ENCODE measurements at regions not wholly inside any gene's neighbourhood (a gene's known extent, or its start where the extent isn't known, plus 50 kb on each side); places are given as distances from the start of the nearest gene placed in this dataset.

DNA sequence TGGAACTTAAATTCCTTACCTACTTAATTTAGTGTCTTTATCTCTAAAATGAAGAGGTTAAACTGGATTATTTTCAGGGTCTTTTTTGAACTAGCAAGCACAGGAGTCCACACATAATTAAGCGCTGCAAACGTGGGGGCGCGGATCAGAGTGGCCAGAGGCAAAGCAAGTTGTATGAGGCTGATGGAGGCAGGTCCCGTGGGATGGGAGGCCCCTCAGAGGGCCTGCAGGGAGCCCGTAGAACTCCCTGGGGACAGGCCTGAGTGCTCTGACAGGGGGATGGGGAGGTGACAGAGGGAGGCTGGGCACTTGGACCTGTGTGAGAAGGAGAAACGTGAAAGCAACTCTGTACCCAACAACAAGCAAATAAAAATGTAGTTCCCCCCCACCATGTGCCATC, 177.8 kb downstream of the ACKR3 start:
- DNase-seq (no peak), ATAC-seq (no peak)
- Mint-ChIP-seq H3K9me3 (ENCODE audit: low read depth) (no peaks in the 10 kb centered on the region), H3K4me3 (no peak overlapping the region), H3K36me3 (ENCODE audit: low read depth) (no peaks in the 10 kb centered on the region), H3K4me1 (no peaks in the 10 kb centered on the region), H3K27ac (no peak overlapping the region), H3K27me3 (peaks cover 2% of the 10 kb centered on the region)
- ChIA-PET CTCF (no interaction called here), POLR2A (no interaction called here)
- intact Hi-C loops (cut with DNase I, micrococcal nuclease): no loop called here

DNA sequence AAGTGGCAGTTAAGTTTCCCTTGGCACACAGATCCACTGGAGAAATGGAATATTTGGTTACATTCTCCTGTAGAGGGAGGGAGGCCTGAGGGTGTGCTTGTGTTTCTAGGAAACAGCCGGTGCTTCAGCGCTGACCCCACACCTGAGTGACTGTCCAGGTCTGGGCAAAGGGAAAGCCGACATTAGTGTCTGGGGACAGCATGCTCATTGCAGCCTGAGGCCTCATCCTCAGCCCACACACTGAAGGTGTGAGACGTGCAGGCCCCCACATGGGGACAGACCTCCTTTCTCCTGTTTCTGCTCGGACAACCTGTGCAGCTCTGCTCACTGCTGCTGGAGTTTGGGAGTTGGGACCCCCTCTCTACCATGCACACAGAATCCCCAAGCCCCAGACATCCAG, 178.3 kb downstream of the ACKR3 start:
- CTCF ChIA-PET: no interaction called here
- Mint-ChIP-seq H3K27me3 (peaks cover 2% of the 10 kb centered on the region), H3K4me3 (no peak overlapping the region)

GRCh38 chr2:236748385-236748784, 178.8 kb downstream of the ACKR3 start:
- peaks cover 2% of the 10 kb centered on the region for H3K27me3 Mint-ChIP-seq
- intact Hi-C loops (cut with DNase I, micrococcal nuclease): no loop called here
- DNase-seq (no peak), ATAC-seq (no peak)
- no peaks in the 10 kb centered on the region for H3K36me3 Mint-ChIP-seq (ENCODE audit: low read depth)
- no peak overlapping the region for H3K27ac Mint-ChIP-seq
- H3K9me3 Mint-ChIP-seq (ENCODE audit: low read depth): no peaks in the 10 kb centered on the region
- ChIA-PET POLR2A (no interaction called here), CTCF (no interaction called here)
- no peak overlapping the region for H3K4me3 Mint-ChIP-seq
- H3K4me1 Mint-ChIP-seq: no peaks in the 10 kb centered on the region

More for the DNA sequence above, 178.3 kb downstream of the ACKR3 start:
- H3K27ac Mint-ChIP-seq: no peak overlapping the region
- no peak for DNase-seq
- ATAC-seq: no peak
- no peaks in the 10 kb centered on the region for H3K36me3 Mint-ChIP-seq (ENCODE audit: low read depth)
- no peaks in the 10 kb centered on the region for H3K9me3 Mint-ChIP-seq (ENCODE audit: low read depth)
- no peaks in the 10 kb centered on the region for H3K4me1 Mint-ChIP-seq
- intact Hi-C loops (cut with DNase I, micrococcal nuclease): no loop called here
- POLR2A ChIA-PET: no interaction called here

- ChIA-PET POLR2A (no interaction called here), CTCF (no interaction called here)
- ATAC-seq: no peak
- no peak for DNase-seq
- H3K36me3 Mint-ChIP-seq (ENCODE audit: low read depth): no peaks in the 10 kb centered on the region
- no peak overlapping the region for H3K4me3 Mint-ChIP-seq
- H3K27me3 Mint-ChIP-seq: peaks cover 2% of the 10 kb centered on the region
- no peaks in the 10 kb centered on the region for H3K4me1 Mint-ChIP-seq
- H3K9me3 Mint-ChIP-seq (ENCODE audit: low read depth): no peaks in the 10 kb centered on the region
- intact Hi-C loops (cut with DNase I, micrococcal nuclease): no loop called here
- no peak overlapping the region for H3K27ac Mint-ChIP-seq
Measured at GRCh38 chr2:236748801-236749200, 179.2 kb downstream of the ACKR3 start.

DNA sequence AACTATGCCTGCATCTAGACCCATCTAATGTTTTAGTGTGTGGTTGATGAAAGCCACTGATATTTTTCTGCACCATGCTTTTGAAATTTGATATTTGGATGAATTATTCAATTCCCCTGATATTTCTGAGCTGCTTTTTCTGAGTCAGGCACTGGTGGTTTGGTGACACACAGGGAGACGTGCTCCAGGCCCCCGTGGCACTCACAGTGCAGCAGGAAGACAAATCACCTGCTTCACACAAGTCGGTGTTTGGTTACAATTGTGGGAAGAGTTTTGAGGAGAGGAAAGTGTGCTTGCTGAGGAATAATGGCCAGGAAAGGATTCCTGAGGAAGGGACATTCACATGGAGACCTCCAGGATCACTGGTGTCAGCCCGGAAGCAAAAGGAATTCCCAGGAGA, 179.7 kb downstream of the ACKR3 start:
- POLR2A ChIA-PET: no interaction called here
- Mint-ChIP-seq H3K27ac (no peak overlapping the region), H3K4me3 (no peak overlapping the region), H3K4me1 (no peaks in the 10 kb centered on the region), H3K9me3 (ENCODE audit: low read depth) (no peaks in the 10 kb centered on the region), H3K36me3 (ENCODE audit: low read depth) (no peaks in the 10 kb centered on the region), H3K27me3 (peaks cover 2% of the 10 kb centered on the region)
- DNase-seq (no peak), ATAC-seq (no peak)
- intact Hi-C loops (cut with DNase I, micrococcal nuclease): no loop called here
- CTCF ChIA-PET: no interaction called here

- Mint-ChIP-seq H3K27ac (no peak overlapping the region), H3K4me1 (no peaks in the 10 kb centered on the region), H3K27me3 (no peaks in the 10 kb centered on the region), H3K36me3 (ENCODE audit: low read depth) (no peaks in the 10 kb centered on the region), H3K9me3 (ENCODE audit: low read depth) (no peaks in the 10 kb centered on the region), H3K4me3 (no peak overlapping the region)
- ChIA-PET CTCF (no interaction called here), POLR2A (no interaction called here)
- intact Hi-C loops (cut with DNase I, micrococcal nuclease): no loop called here
- no peak for DNase-seq
- no peak for ATAC-seq
Measured at GRCh38 chr2:236752096-236752495, 182.5 kb downstream of the ACKR3 start.

- Mint-ChIP-seq H3K27me3 (peaks cover 1% of the 10 kb centered on the region), H3K9me3 (ENCODE audit: low read depth) (no peaks in the 10 kb centered on the region), H3K27ac (no peak overlapping the region), H3K4me3 (no peak overlapping the region), H3K36me3 (ENCODE audit: low read depth) (no peaks in the 10 kb centered on the region), H3K4me1 (no peaks in the 10 kb centered on the region)
- POLR2A ChIA-PET: no interaction called here
- DNase-seq (no peak), ATAC-seq (no peak)
- CTCF ChIA-PET: interaction anchor here (0.7 kb wide), 1 partner anchor 373 kb away, joined by 3 read pairs; no protein-coding TSS in a partner anchor
- intact Hi-C loops (cut with DNase I, micrococcal nuclease): no loop called here
Measured at GRCh38 chr2:236753606-236754270, 184.1 kb downstream of the ACKR3 start.

- H3K4me3 Mint-ChIP-seq: no peak overlapping the region
- H3K27ac Mint-ChIP-seq: no peak overlapping the region
- ATAC-seq (no peak), DNase-seq (no peak)
- ChIA-PET POLR2A (no interaction called here), CTCF (interaction anchor here (0.7 to 1.2 kb wide), 2 partner anchors 17 to 374 kb away, joined by 3 to 4 read pairs; no protein-coding TSS in a partner anchor)
- intact Hi-C loops (cut with DNase I, micrococcal nuclease): no loop called here
- peaks cover 2% of the 10 kb centered on the region for H3K27me3 Mint-ChIP-seq
- no peaks in the 10 kb centered on the region for H3K9me3 Mint-ChIP-seq (ENCODE audit: low read depth)
- H3K4me1 Mint-ChIP-seq: no peaks in the 10 kb centered on the region
- no peaks in the 10 kb centered on the region for H3K36me3 Mint-ChIP-seq (ENCODE audit: low read depth)
Measured at GRCh38 chr2:236754271-236754944, 184.8 kb downstream of the ACKR3 start.

GRCh38 chr2:236755278-236755840, 185.7 kb downstream of the ACKR3 start:
- POLR2A ChIA-PET: no interaction called here
- no peak overlapping the region for H3K27ac Mint-ChIP-seq
- ATAC-seq: no peak
- H3K27me3 Mint-ChIP-seq: peaks cover 2% of the 10 kb centered on the region
- no peaks in the 10 kb centered on the region for H3K4me1 Mint-ChIP-seq
- no peaks in the 10 kb centered on the region for H3K36me3 Mint-ChIP-seq (ENCODE audit: low read depth)
- no peak for DNase-seq
- H3K9me3 Mint-ChIP-seq (ENCODE audit: low read depth): no peaks in the 10 kb centered on the region
- CTCF ChIA-PET: interaction anchor here (1.2 kb wide), 1 partner anchor 16 kb away, joined by 4 read pairs; no protein-coding TSS in a partner anchor
- intact Hi-C loops (cut with DNase I, micrococcal nuclease): no loop called here
- H3K4me3 Mint-ChIP-seq: no peak overlapping the region

DNA sequence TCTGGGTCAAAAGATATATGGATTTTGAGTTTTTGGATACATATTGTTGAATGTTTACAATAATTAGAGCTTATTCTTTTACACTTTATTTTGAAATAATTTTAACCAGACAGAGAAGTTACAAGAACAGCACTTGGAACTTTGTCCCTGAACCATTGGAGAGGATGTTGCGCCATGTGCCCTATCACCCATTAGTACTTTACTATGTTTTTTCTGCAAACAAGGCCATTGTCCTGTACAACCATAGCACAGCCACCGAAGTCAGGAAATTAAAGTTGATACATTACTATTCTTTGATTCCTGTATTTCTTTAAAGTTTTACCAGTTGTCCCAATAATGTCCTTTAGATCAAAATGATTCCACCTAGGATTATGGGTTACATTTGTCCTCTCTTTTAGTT, 188.8 kb downstream of the ACKR3 start:
- intact Hi-C loops (cut with DNase I, micrococcal nuclease): no loop called here
- Mint-ChIP-seq H3K4me1 (no peaks in the 10 kb centered on the region), H3K27ac (no peak overlapping the region), H3K4me3 (no peak overlapping the region), H3K27me3 (peaks cover 2% of the 10 kb centered on the region), H3K36me3 (ENCODE audit: low read depth) (no peaks in the 10 kb centered on the region), H3K9me3 (ENCODE audit: low read depth) (no peaks in the 10 kb centered on the region)
- CTCF ChIA-PET: no interaction called here
- ATAC-seq: no peak
- no peak for DNase-seq
- POLR2A ChIA-PET: no interaction called here

DNA sequence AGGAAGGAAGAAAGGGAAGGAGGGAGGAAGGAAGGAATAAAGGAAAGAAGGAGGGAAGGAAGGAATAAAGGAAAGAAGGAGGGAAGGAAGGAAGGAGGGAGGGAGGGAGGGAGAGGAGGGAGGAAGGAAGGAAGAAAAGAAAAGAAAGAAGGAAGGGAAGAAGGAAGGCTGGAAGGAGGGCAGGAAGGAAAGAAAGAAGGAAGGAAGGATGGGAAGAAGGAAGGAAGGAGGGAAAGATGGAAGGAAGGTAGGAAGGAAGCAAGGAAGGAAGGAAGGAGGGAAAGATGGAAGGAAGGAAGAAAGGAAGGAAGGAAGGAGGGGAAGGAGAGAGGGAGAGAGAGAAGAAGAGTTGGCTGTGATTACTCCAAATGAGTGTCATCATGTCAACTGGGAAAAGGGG, 190.6 kb downstream of the ACKR3 start:
- intact Hi-C loops (cut with DNase I, micrococcal nuclease): no loop called here
- Mint-ChIP-seq H3K4me3 (no peak overlapping the region), H3K27me3 (peaks cover 2% of the 10 kb centered on the region), H3K27ac (no peak overlapping the region), H3K4me1 (no peaks in the 10 kb centered on the region), H3K36me3 (ENCODE audit: low read depth) (no peaks in the 10 kb centered on the region), H3K9me3 (ENCODE audit: low read depth) (no peaks in the 10 kb centered on the region)
- DNase-seq (no peak), ATAC-seq (no peak)
- ChIA-PET POLR2A (no interaction called here), CTCF (no interaction called here)

DNA sequence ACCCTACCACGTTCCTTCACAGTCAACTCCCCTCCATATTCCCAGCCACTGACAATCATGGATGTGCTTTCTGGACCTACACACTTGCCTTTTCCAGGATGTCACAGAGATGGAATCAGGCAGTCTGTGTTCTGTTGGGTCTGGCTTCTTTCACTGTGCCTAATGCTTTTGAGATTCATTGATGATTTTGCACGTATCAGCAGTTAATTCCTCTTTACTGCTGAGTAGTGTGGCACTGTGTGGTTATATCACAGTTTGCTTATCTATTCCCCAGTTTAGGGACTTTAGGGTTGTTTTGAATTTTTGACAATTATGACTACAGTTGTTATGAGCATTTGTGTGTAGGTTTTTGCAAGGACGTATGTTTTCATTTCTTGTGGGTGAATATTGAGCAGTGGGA, 191.7 kb downstream of the ACKR3 start:
- Mint-ChIP-seq H3K4me1 (no peaks in the 10 kb centered on the region), H3K9me3 (ENCODE audit: low read depth) (no peaks in the 10 kb centered on the region), H3K27me3 (peaks cover 2% of the 10 kb centered on the region), H3K4me3 (no peak overlapping the region), H3K36me3 (ENCODE audit: low read depth) (no peaks in the 10 kb centered on the region), H3K27ac (no peak overlapping the region)
- no peak for DNase-seq
- ChIA-PET CTCF (no interaction called here), POLR2A (no interaction called here)
- ATAC-seq: no peak
- intact Hi-C loops (cut with DNase I, micrococcal nuclease): no loop called here

All from activated CD4-positive, alpha-beta T cell treated with anti-CD3 and anti-CD28 coated beads for 36 hours (primary cell).